ENCODE measurements at regions not wholly inside any gene's neighbourhood (a gene's known extent, or its start where the extent isn't known, plus 50 kb on each side); places are given as distances from the start of the nearest gene placed in this dataset.

- WGBS, 2 donors = 80 to 84% methylated on average over 20 of the region's 20 CpGs
- TF ChIP-seq POLR2A (IDR thresholded peaks at IDR 0.05) = no peak
- no peak for TF ChIP-seq CTCF (IDR thresholded peaks at IDR 0.05)
- DNase-seq (ENCODE audit: low spot score in 2 of 2) = no peak
- intact Hi-C loops (cut with DNase I; ENCODE audit: low total_unique reads) = no loop called here
- no peak overlapping the region for H3K4me3 ChIP-seq (ENCODE audit: low read depth, poor library complexity, severe bottlenecking)
These were observed 107.1 kb upstream of the GSE1 start for GRCh38 chr16:85505794-85506634.

GRCh38 chr16:85506635-85506911, 106.5 kb upstream of the GSE1 start:
- WGBS, 2 donors = 87 to 95% methylated on average over 8 of the region's 8 CpGs
- DNase-seq (ENCODE audit: low spot score in 2 of 2) = no peak
- TF ChIP-seq CTCF (IDR thresholded peaks at IDR 0.05) = no peak
- TF ChIP-seq POLR2A (IDR thresholded peaks at IDR 0.05) = no peak
- intact Hi-C loops (cut with DNase I; ENCODE audit: low total_unique reads) = no loop called here
- H3K4me3 ChIP-seq (ENCODE audit: low read depth, poor library complexity, severe bottlenecking) = no peak overlapping the region

- 82 to 83% methylated on average over 8 of the region's 8 CpGs for WGBS, 2 donors
- intact Hi-C loops (cut with DNase I; ENCODE audit: low total_unique reads) = no loop called here
- TF ChIP-seq POLR2A (IDR thresholded peaks at IDR 0.05) (no peak), CTCF (IDR thresholded peaks at IDR 0.05) (no peak)
- DNase-seq (ENCODE audit: low spot score in 2 of 2) = no peak
- no peak overlapping the region for H3K4me3 ChIP-seq (ENCODE audit: low read depth, poor library complexity, severe bottlenecking)
These were observed 105.8 kb upstream of the GSE1 start for GRCh38 chr16:85507342-85507741.

- H3K4me3 ChIP-seq (ENCODE audit: low read depth, poor library complexity, severe bottlenecking) = no peak overlapping the region
- no peak for TF ChIP-seq CTCF (IDR thresholded peaks at IDR 0.05)
- TF ChIP-seq POLR2A (IDR thresholded peaks at IDR 0.05) = no peak
- intact Hi-C loops (cut with DNase I; ENCODE audit: low total_unique reads) = no loop called here
- no peak for DNase-seq (ENCODE audit: low spot score in 2 of 2)
- WGBS, 2 donors = 85 to 90% methylated on average over 10 of the region's 10 CpGs
These were observed 104.7 kb upstream of the GSE1 start for GRCh38 chr16:85508388-85508787.

- intact Hi-C loops (cut with DNase I; ENCODE audit: low total_unique reads) = no loop called here
These were observed 104.1 kb upstream of the GSE1 start for GRCh38 chr16:85508993-85509392.

More at GRCh38 chr16:85508993-85509392, 104.1 kb upstream of the GSE1 start:
- no peak overlapping the region for H3K4me3 ChIP-seq (ENCODE audit: low read depth, poor library complexity, severe bottlenecking)
- no peak for DNase-seq (ENCODE audit: low spot score in 2 of 2)
- TF ChIP-seq POLR2A (IDR thresholded peaks at IDR 0.05) (no peak), CTCF (IDR thresholded peaks at IDR 0.05) (no peak)
- WGBS, 2 donors = 88% methylated on average over 15 of the region's 15 CpGs

Data from lower leg skin (tissue), 4 donors.